ENCODE measurements at regions not wholly inside any gene's neighbourhood (a gene's known extent, or its start where the extent isn't known, plus 50 kb on each side); places are given as distances from the start of the nearest gene placed in this dataset.

- Histone ChIP-seq H3K27ac (no peak overlapping the region), H3K4me1 (no peaks in the 10 kb centered on the region), H3K27me3 (no peaks in the 10 kb centered on the region), H3K36me3 (no peaks in the 10 kb centered on the region), H3K9me3 (no peaks in the 10 kb centered on the region), H3K4me3 (no peak overlapping the region)
- no peak for TF ChIP-seq POLR2A (IDR thresholded peaks at IDR 0.05)
- no peak for TF ChIP-seq CTCF (IDR thresholded peaks at IDR 0.05)
- intact Hi-C loops (cut with DNase I), result no loop called here
- DNase-seq, result no peak
- 52 to 56% methylated on average over 5 of the region's 5 CpGs for WGBS, 2 donors
These were observed 221.9 kb downstream of the TLR4 start for GRCh38 chr9:117926031-117926658.

- Histone ChIP-seq H3K9me3 (no peaks in the 10 kb centered on the region), H3K4me3 (no peak overlapping the region), H3K36me3 (no peaks in the 10 kb centered on the region), H3K27ac (no peak overlapping the region), H3K27me3 (no peaks in the 10 kb centered on the region), H3K4me1 (no peaks in the 10 kb centered on the region)
- TF ChIP-seq POLR2A (IDR thresholded peaks at IDR 0.05) (no peak), CTCF (IDR thresholded peaks at IDR 0.05) (peak in 3 of 6 experiments; percentile 12 to 30 (median 26))
- intact Hi-C loops (cut with DNase I), result no loop called here
- DNase-seq, result no peak
- WGBS, 2 donors, result 29 to 57% methylated on average over 3 of the region's 3 CpGs
These were observed 223.2 kb downstream of the TLR4 start for GRCh38 chr9:117927354-117927753.

GRCh38 chr9:117929868-117930267 is 225.7 kb downstream of the TLR4 start:
- Histone ChIP-seq H3K9me3 (peaks cover 0 to 5% (median 0%) of the 10 kb centered on the region in 3 donors), H3K27ac (no peak overlapping the region), H3K4me1 (no peaks in the 10 kb centered on the region), H3K4me3 (no peak overlapping the region), H3K36me3 (no peaks in the 10 kb centered on the region), H3K27me3 (no peaks in the 10 kb centered on the region)
- no peak for DNase-seq
- TF ChIP-seq CTCF (IDR thresholded peaks at IDR 0.05), result no peak
- no peak for TF ChIP-seq POLR2A (IDR thresholded peaks at IDR 0.05)
- intact Hi-C loops (cut with DNase I), result no loop called here
- 38% methylated on average over 1 of the region's 1 CpG; no CpG with 5 or more reads in 1 of the 2 donors for WGBS, 2 donors

GRCh38 chr9:117932585-117932984 is 228.4 kb downstream of the TLR4 start:
- no peaks in the 10 kb centered on the region for H3K27me3 ChIP-seq
- H3K4me3 ChIP-seq, result no peak overlapping the region
- intact Hi-C loops (cut with DNase I), result no loop called here
- no peaks in the 10 kb centered on the region for H3K4me1 ChIP-seq
- TF ChIP-seq POLR2A (IDR thresholded peaks at IDR 0.05), result no peak
- peaks cover 0 to 5% (median 0%) of the 10 kb centered on the region in 3 donors for H3K9me3 ChIP-seq
- H3K27ac ChIP-seq, result no peak overlapping the region
- DNase-seq, result no peak
- WGBS, 2 donors, result 87 to 94% methylated on average over 4 of the region's 4 CpGs
- no peaks in the 10 kb centered on the region for H3K36me3 ChIP-seq

- no peaks in the 10 kb centered on the region for H3K27me3 ChIP-seq
- 72 to 80% methylated on average over 5 of the region's 5 CpGs for WGBS, 2 donors
- intact Hi-C loops (cut with DNase I), result no loop called here
- H3K36me3 ChIP-seq, result no peaks in the 10 kb centered on the region
- H3K4me1 ChIP-seq, result no peaks in the 10 kb centered on the region
- TF ChIP-seq POLR2A (IDR thresholded peaks at IDR 0.05) (no peak), CTCF (IDR thresholded peaks at IDR 0.05) (no peak)
- H3K9me3 ChIP-seq, result peaks cover 0 to 5% (median 0%) of the 10 kb centered on the region in 3 donors
- H3K27ac ChIP-seq, result no peak overlapping the region
- H3K4me3 ChIP-seq, result no peak overlapping the region
- no peak for DNase-seq
These were observed 232.3 kb downstream of the TLR4 start for GRCh38 chr9:117936185-117937130.
